ENCODE measurements at regions not wholly inside any gene's neighbourhood (a gene's known extent, or its start where the extent isn't known, plus 50 kb on each side); places are given as distances from the start of the nearest gene placed in this dataset.

DNA sequence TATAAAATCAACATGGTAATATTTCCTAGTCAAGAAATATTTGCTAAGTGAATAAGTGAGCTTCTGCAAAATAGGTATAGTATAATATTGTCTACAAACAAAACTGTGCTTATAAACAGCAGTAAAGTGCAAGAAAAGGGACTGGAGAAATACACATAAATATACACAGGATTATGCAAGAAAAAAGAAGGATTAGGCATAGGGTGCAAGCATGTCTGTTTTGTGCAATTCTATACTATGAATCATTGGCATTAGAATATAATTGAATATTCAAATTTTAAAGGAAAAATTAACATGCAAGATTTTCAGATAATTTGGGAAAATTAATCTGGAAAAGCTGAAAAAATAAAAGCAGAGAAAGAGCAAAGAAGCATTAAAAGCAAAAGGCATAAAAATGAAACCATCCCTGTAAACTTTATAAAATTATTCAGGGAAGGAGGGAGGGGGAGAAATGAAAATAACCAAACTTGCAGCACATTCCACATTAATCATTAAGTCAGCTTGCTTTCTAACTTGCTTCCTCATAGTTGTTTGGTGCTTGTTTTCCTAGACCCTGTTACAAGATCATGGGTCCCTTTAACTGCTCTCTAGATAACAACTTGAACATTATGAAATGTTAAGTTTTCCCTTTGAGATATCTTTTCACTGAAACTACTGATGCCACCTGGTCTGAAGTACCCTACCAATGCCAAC lies 147.4 kb upstream of the STAC start:
- no peak overlapping the region for H3K27ac ChIP-seq (ENCODE audit: low read length)
- H3K36me3 ChIP-seq (ENCODE audit: control insufficient read depth, insufficient read depth, low read length), result no peaks in the 10 kb centered on the region
- no peak for DNase-seq
- peaks cover 2% of the 10 kb centered on the region for H3K4me1 ChIP-seq (ENCODE audit: control insufficient read depth, insufficient read depth, low read length)
- no peak overlapping the region for H3K4me3 ChIP-seq (ENCODE audit: low read length)
- H3K9me3 ChIP-seq (replicated peaks; ENCODE audit: control insufficient read depth, low read depth, low read length), result peaks cover 8% of the 10 kb centered on the region
- no peaks in the 10 kb centered on the region for H3K27me3 ChIP-seq (ENCODE audit: control insufficient read depth, insufficient read depth, low read length)

DNA sequence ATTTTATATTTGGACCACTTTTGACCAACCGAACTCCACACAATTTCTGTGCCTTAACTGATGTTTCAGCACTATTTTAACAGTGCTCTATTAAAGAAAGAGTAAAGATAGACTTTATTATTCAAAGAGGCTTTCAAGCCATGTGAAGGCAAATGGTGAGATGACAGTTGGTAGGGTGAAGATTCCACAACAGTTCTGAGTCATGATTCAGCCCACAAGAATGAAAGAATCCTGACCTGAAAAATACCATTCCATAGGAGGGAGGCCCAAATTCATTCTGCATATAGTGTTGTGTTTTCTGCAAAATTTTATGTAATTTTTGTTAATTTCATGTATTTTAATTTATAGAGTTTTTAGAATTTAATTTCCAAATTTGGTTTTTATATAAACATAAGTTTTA lies 135.6 kb upstream of the STAC start:
- no peaks in the 10 kb centered on the region for H3K36me3 ChIP-seq (ENCODE audit: control insufficient read depth, insufficient read depth, low read length)
- no peaks in the 10 kb centered on the region for H3K27me3 ChIP-seq (ENCODE audit: control insufficient read depth, insufficient read depth, low read length)
- WGBS (ENCODE audit: insufficient coverage), result no CpG with 5 or more reads among the region's 1 CpG
- H3K4me3 ChIP-seq (ENCODE audit: low read length), result no peak overlapping the region
- H3K9me3 ChIP-seq (replicated peaks; ENCODE audit: control insufficient read depth, low read depth, low read length), result no peaks in the 10 kb centered on the region
- no peak overlapping the region for H3K27ac ChIP-seq (ENCODE audit: low read length)
- DNase-seq, result no peak
- no peaks in the 10 kb centered on the region for H3K4me1 ChIP-seq (ENCODE audit: control insufficient read depth, insufficient read depth, low read length)

DNA sequence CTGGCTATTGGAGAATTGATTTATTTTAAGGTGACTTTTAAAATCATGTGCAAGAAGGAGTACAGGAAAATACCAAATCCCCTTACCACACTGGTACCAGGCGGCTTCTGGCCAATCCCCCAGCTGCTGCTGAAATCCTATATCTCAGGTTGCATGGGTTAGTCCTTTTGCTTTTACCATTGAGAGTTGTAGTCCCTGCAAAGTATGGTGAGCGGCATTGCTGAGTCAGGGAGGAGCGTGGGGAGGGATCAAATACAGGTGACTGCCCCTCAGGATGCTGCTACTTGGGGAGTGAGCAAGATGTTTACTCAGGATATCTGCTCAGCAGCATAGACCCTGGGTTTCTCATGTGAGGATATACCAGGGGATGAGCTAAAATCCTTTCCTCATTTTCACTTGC lies 131.9 kb upstream of the STAC start:
- no peaks in the 10 kb centered on the region for H3K27me3 ChIP-seq (ENCODE audit: control insufficient read depth, insufficient read depth, low read length)
- peaks cover 5% of the 10 kb centered on the region for H3K9me3 ChIP-seq (replicated peaks; ENCODE audit: control insufficient read depth, low read depth, low read length)
- H3K4me1 ChIP-seq (ENCODE audit: control insufficient read depth, insufficient read depth, low read length), result no peaks in the 10 kb centered on the region
- H3K4me3 ChIP-seq (ENCODE audit: low read length), result no peak overlapping the region
- DNase-seq, result no peak
- no peaks in the 10 kb centered on the region for H3K36me3 ChIP-seq (ENCODE audit: control insufficient read depth, insufficient read depth, low read length)
- 40% methylated on average over 2 of the region's 3 CpGs for WGBS (ENCODE audit: insufficient coverage)
- no peak overlapping the region for H3K27ac ChIP-seq (ENCODE audit: low read length)

DNA sequence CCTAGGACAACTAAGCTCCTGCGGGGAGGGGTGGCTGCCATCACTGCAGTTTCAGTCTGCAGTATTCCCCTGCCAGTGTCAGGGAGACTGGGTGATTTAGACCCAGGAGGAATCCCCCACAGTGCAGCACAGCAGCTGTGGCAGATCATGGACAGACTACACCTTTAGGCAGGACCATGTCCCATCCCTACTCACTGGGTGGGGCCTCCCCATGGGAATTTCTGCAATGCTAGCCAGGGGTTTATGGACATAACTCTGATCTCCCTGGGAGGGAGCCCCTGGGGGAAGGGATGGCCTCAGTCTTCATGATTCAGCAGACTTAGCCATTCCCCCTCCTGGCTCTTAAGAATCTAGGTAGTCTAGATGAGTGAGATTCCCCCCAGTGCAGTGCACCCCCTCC lies 130.1 kb upstream of the STAC start:
- no peaks in the 10 kb centered on the region for H3K4me1 ChIP-seq (ENCODE audit: control insufficient read depth, insufficient read depth, low read length)
- no peak overlapping the region for H3K4me3 ChIP-seq (ENCODE audit: low read length)
- H3K27ac ChIP-seq (ENCODE audit: low read length), result no peak overlapping the region
- H3K9me3 ChIP-seq (replicated peaks; ENCODE audit: control insufficient read depth, low read depth, low read length), result peaks cover 5% of the 10 kb centered on the region
- no peaks in the 10 kb centered on the region for H3K36me3 ChIP-seq (ENCODE audit: control insufficient read depth, insufficient read depth, low read length)
- H3K27me3 ChIP-seq (ENCODE audit: control insufficient read depth, insufficient read depth, low read length), result no peaks in the 10 kb centered on the region
- DNase-seq, result no peak
- WGBS (ENCODE audit: insufficient coverage), result 100% methylated on average over 1 of the region's 1 CpG

DNA sequence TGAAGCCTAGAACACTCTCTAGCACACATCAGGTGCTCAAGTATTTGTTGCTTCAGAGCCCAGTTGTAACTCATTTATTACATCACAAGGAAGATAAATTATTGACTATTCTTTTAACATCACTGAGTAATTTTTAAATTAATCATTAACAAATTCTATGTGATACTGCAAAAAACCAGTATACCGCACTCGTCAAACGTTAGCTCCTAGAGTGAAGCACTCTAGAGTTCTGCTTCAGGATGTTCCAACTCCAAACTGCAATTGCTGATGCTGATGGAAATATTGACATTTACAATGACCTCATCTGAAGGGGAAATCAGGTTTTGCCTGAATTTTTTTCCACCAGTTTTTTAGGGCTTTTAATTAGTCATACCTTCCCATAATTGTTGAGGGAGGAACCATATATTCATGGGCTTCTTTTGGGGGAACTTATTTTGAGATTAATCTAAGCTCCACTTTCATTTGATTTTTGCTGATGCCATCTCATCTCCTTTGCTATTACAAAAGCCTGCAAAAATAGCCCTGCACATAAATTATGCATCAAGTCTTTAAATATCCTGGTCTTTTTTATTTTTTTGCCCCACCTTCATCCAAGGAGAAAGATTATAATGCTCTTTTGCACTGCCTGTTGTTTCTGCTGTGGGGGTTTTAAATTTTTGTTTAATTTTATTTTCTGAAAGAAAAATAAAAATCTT lies 123.0 kb upstream of the STAC start:
- DNase-seq, result peak; percentile 56

DNA sequence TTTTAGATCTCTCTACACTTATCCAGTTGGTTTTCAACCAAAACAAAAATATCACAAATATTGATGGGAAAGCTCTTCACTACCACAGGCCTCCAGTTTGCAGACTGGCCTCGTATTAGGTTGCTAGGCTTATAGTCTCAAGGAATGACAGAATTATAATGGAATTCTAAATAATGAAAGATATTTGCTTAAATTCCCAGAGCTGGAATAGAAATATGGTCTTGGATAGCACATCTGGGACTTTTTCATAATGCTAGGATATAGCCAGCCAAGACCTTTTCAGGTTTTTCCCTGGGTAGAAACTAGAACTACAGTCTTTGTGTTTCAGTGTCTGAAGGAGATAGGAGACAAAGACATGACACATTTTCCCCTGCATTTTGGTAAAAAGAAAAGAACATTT lies 121.9 kb upstream of the STAC start:
- H3K9me3 ChIP-seq (replicated peaks; ENCODE audit: control insufficient read depth, low read depth, low read length), result peaks cover 2% of the 10 kb centered on the region
- no CpG with 5 or more reads among the region's 1 CpG for WGBS (ENCODE audit: insufficient coverage)
- H3K4me1 ChIP-seq (ENCODE audit: control insufficient read depth, insufficient read depth, low read length), result no peaks in the 10 kb centered on the region
- no peaks in the 10 kb centered on the region for H3K36me3 ChIP-seq (ENCODE audit: control insufficient read depth, insufficient read depth, low read length)
- peak; percentile 92 for DNase-seq
- H3K27me3 ChIP-seq (ENCODE audit: control insufficient read depth, insufficient read depth, low read length), result no peaks in the 10 kb centered on the region
- H3K4me3 ChIP-seq (ENCODE audit: low read length), result no peak overlapping the region
- H3K27ac ChIP-seq (ENCODE audit: low read length), result peak overlapping the region; percentile 54

More for the DNA sequence above, 123.0 kb upstream of the STAC start:
- Histone ChIP-seq H3K4me3 (ENCODE audit: low read length) (no peak overlapping the region), H3K27ac (ENCODE audit: low read length) (no peak overlapping the region), H3K27me3 (ENCODE audit: control insufficient read depth, insufficient read depth, low read length) (no peaks in the 10 kb centered on the region), H3K9me3 (replicated peaks; ENCODE audit: control insufficient read depth, low read depth, low read length) (peaks cover 5% of the 10 kb centered on the region), H3K4me1 (ENCODE audit: control insufficient read depth, insufficient read depth, low read length) (no peaks in the 10 kb centered on the region), H3K36me3 (ENCODE audit: control insufficient read depth, insufficient read depth, low read length) (no peaks in the 10 kb centered on the region)
- no CpG with 5 or more reads among the region's 3 CpGs for WGBS (ENCODE audit: insufficient coverage)

DNA sequence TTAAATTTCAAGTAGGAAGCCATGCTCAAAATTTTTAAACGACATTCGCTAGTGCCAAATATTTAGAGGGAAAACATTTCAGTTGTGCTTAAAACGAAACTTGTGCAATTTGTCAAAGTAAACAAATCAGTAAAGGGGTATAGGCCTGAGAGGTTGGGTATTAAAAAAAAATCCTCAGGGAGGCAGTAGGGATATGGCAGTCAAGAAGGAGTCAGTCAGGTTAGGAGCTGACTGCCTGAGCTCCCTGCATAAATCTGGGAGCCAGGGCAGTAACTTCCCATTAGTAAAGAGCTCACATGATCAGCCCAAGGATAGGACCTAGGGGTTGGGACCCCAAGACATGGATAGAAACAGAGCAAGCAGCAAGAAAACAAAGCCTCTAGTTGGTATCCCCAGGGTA lies 120.7 kb upstream of the STAC start:
- no peaks in the 10 kb centered on the region for H3K27me3 ChIP-seq (ENCODE audit: control insufficient read depth, insufficient read depth, low read length)
- no peaks in the 10 kb centered on the region for H3K4me1 ChIP-seq (ENCODE audit: control insufficient read depth, insufficient read depth, low read length)
- DNase-seq, result no peak
- H3K9me3 ChIP-seq (replicated peaks; ENCODE audit: control insufficient read depth, low read depth, low read length), result peaks cover 2% of the 10 kb centered on the region
- no peak overlapping the region for H3K4me3 ChIP-seq (ENCODE audit: low read length)
- no peaks in the 10 kb centered on the region for H3K36me3 ChIP-seq (ENCODE audit: control insufficient read depth, insufficient read depth, low read length)
- 70% methylated on average over 3 of the region's 3 CpGs for WGBS (ENCODE audit: insufficient coverage)
- peak overlapping the region; percentile 32 for H3K27ac ChIP-seq (ENCODE audit: low read length)

DNA sequence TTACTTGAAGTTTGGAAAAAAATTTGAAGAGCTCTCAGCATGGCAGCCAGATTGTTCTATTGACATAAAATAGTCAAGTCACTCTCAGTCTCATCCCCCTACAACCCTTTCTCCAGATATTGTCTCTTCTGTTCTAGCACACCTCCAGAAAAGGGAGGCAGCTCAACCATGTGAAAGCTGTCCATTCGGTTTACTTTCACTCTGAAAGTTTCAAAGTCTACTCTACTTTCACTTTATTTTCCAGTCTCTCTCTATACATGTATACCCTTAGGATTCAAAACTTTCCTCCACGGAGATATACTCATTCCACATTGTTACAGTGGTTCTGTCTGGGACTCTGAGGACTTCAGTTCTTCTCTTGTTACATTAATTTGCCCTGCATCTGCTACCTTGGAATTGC lies 111.0 kb upstream of the STAC start:
- no peaks in the 10 kb centered on the region for H3K9me3 ChIP-seq (replicated peaks; ENCODE audit: control insufficient read depth, low read depth, low read length)
- H3K27ac ChIP-seq (ENCODE audit: low read length), result no peak overlapping the region
- H3K4me1 ChIP-seq (ENCODE audit: control insufficient read depth, insufficient read depth, low read length), result no peaks in the 10 kb centered on the region
- no peak for DNase-seq
- no peaks in the 10 kb centered on the region for H3K27me3 ChIP-seq (ENCODE audit: control insufficient read depth, insufficient read depth, low read length)
- H3K36me3 ChIP-seq (ENCODE audit: control insufficient read depth, insufficient read depth, low read length), result no peaks in the 10 kb centered on the region
- WGBS (ENCODE audit: insufficient coverage), result 71% methylated on average over 1 of the region's 2 CpGs
- no peak overlapping the region for H3K4me3 ChIP-seq (ENCODE audit: low read length)

DNA sequence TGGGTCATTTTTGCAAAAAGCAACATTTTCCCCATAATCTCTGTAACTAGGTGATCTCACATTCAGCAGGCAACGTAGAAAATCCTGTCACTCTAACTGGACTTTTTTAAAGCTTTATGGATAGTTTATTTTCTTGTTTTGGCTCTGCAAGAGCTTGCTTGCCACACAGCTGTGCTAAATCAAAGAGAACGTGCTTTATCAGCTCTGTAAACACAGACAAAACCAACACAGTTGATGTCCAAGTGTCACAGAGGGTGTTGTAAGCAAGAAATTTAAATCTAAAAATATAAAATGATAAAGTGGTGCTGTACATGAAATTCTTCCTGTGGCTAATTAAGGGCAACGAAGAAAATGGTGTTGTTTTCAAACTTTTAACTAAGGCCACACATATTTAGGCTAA lies 97.5 kb upstream of the STAC start:
- DNase-seq, result no peak
- WGBS (ENCODE audit: insufficient coverage), result no CpG with 5 or more reads among the region's 3 CpGs
- no peak overlapping the region for H3K4me3 ChIP-seq (ENCODE audit: low read length)

DNA sequence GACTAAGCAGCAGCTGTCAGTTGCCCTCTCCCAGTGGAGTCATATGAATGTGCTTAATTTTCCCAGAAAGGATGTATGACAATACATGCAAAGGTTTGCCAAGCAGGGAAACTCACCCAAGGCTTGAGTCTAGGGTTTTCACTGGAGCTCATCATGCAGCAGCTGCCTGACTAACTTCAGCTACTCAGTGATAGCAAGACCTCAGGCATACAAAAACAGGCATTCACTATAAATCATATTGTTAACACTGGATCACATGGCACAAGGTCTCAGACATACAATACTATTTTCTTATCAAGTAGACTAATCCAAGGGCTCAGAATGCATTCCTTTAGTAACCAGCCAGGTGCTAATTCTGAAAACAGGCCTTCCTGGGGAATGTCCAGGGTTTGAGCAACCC lies 85.0 kb upstream of the STAC start:
- H3K4me1 ChIP-seq (ENCODE audit: control insufficient read depth, insufficient read depth, low read length), result peaks cover 2% of the 10 kb centered on the region
- H3K9me3 ChIP-seq (replicated peaks; ENCODE audit: control insufficient read depth, low read depth, low read length), result no peaks in the 10 kb centered on the region
- no peaks in the 10 kb centered on the region for H3K36me3 ChIP-seq (ENCODE audit: control insufficient read depth, insufficient read depth, low read length)
- no peaks in the 10 kb centered on the region for H3K27me3 ChIP-seq (ENCODE audit: control insufficient read depth, insufficient read depth, low read length)
- H3K4me3 ChIP-seq (ENCODE audit: low read length), result no peak overlapping the region
- DNase-seq, result peak; percentile 73
- no peak overlapping the region for H3K27ac ChIP-seq (ENCODE audit: low read length)

More for the DNA sequence above, 97.5 kb upstream of the STAC start:
- H3K4me1 ChIP-seq (ENCODE audit: control insufficient read depth, insufficient read depth, low read length), result no peaks in the 10 kb centered on the region
- H3K27ac ChIP-seq (ENCODE audit: low read length), result no peak overlapping the region
- no peaks in the 10 kb centered on the region for H3K27me3 ChIP-seq (ENCODE audit: control insufficient read depth, insufficient read depth, low read length)
- no peaks in the 10 kb centered on the region for H3K9me3 ChIP-seq (replicated peaks; ENCODE audit: control insufficient read depth, low read depth, low read length)
- H3K36me3 ChIP-seq (ENCODE audit: control insufficient read depth, insufficient read depth, low read length), result no peaks in the 10 kb centered on the region

Data from muscle of leg (tissue), 3 donors.